ENCODE measurements at regions not wholly inside any gene's neighbourhood (a gene's known extent, or its start where the extent isn't known, plus 50 kb on each side); places are given as distances from the start of the nearest gene placed in this dataset.

- Histone ChIP-seq H3K27me3 (ENCODE audit: low read length) (no peaks in the 10 kb centered on the region), H2AFZ (ENCODE audit: low read depth, low read length, severe bottlenecking) (no peak overlapping the region), H3K4me3 (ENCODE audit: insufficient read depth, low read length, poor library complexity, severe bottlenecking) (no peak overlapping the region), H3K9me3 (ENCODE audit: insufficient read depth, low read length) (no peaks in the 10 kb centered on the region), H3K36me3 (ENCODE audit: low read length) (no peaks in the 10 kb centered on the region), H3F3A (ENCODE audit: insufficient read depth) (no peaks in the 10 kb centered on the region), H3K27ac (ENCODE audit: low read depth, low read length) (no peak overlapping the region), H3K4me2 (ENCODE audit: low read depth, low read length, poor library complexity, severe bottlenecking) (no peak overlapping the region), H4K20me1 (ENCODE audit: low read depth, low read length) (no peaks in the 10 kb centered on the region), H3K79me2 (ENCODE audit: insufficient read depth, low read length) (no peaks in the 10 kb centered on the region), H3K9ac (ENCODE audit: low read length) (no peak overlapping the region), H3K9me2 (replicated peaks; ENCODE audit: insufficient read depth, low read length) (no peaks in the 10 kb centered on the region)
- TF ChIP-seq EZH2phosphoT487 (conservative IDR thresholded peaks at IDR 0.05; ENCODE audit: low read length) (no peak), CTCF (IDR thresholded peaks at IDR 0.05; ENCODE audit: insufficient read depth, low read length, poor library complexity, severe bottlenecking) (no peak)
These were observed 149.8 kb downstream of the MACIR start for GRCh38 chr5:103408408-103408807.

GRCh38 chr5:103407402-103407801 is 148.8 kb downstream of the MACIR start:
- no peaks in the 10 kb centered on the region for H3F3A ChIP-seq (ENCODE audit: insufficient read depth)
- H3K27ac ChIP-seq (ENCODE audit: low read depth, low read length), result no peak overlapping the region
- no peaks in the 10 kb centered on the region for H3K27me3 ChIP-seq (ENCODE audit: low read length)
- no peak overlapping the region for H3K4me3 ChIP-seq (ENCODE audit: insufficient read depth, low read length, poor library complexity, severe bottlenecking)
- TF ChIP-seq CTCF (IDR thresholded peaks at IDR 0.05; ENCODE audit: insufficient read depth, low read length, poor library complexity, severe bottlenecking) (no peak), EZH2phosphoT487 (conservative IDR thresholded peaks at IDR 0.05; ENCODE audit: low read length) (no peak)
- no peaks in the 10 kb centered on the region for H3K9me3 ChIP-seq (ENCODE audit: insufficient read depth, low read length)
- H3K4me2 ChIP-seq (ENCODE audit: low read depth, low read length, poor library complexity, severe bottlenecking), result no peak overlapping the region
- H4K20me1 ChIP-seq (ENCODE audit: low read depth, low read length), result no peaks in the 10 kb centered on the region
- H3K9ac ChIP-seq (ENCODE audit: low read length), result no peak overlapping the region
- no peaks in the 10 kb centered on the region for H3K36me3 ChIP-seq (ENCODE audit: low read length)
- no peaks in the 10 kb centered on the region for H3K79me2 ChIP-seq (ENCODE audit: insufficient read depth, low read length)
- H2AFZ ChIP-seq (ENCODE audit: low read depth, low read length, severe bottlenecking), result no peak overlapping the region
- no peaks in the 10 kb centered on the region for H3K9me2 ChIP-seq (replicated peaks; ENCODE audit: insufficient read depth, low read length)

GRCh38 chr5:103404483-103404882 is 145.9 kb downstream of the MACIR start:
- H3K4me2 ChIP-seq (ENCODE audit: low read depth, low read length, poor library complexity, severe bottlenecking), result no peak overlapping the region
- H2AFZ ChIP-seq (ENCODE audit: low read depth, low read length, severe bottlenecking), result no peak overlapping the region
- H3K36me3 ChIP-seq (ENCODE audit: low read length), result no peaks in the 10 kb centered on the region
- H3K4me3 ChIP-seq (ENCODE audit: insufficient read depth, low read length, poor library complexity, severe bottlenecking), result no peak overlapping the region
- TF ChIP-seq EZH2phosphoT487 (conservative IDR thresholded peaks at IDR 0.05; ENCODE audit: low read length) (no peak), CTCF (IDR thresholded peaks at IDR 0.05; ENCODE audit: insufficient read depth, low read length, poor library complexity, severe bottlenecking) (no peak)
- no peaks in the 10 kb centered on the region for H4K20me1 ChIP-seq (ENCODE audit: low read depth, low read length)
- no peaks in the 10 kb centered on the region for H3K79me2 ChIP-seq (ENCODE audit: insufficient read depth, low read length)
- H3K27me3 ChIP-seq (ENCODE audit: low read length), result no peaks in the 10 kb centered on the region
- no peaks in the 10 kb centered on the region for H3F3A ChIP-seq (ENCODE audit: insufficient read depth)
- no peaks in the 10 kb centered on the region for H3K9me2 ChIP-seq (replicated peaks; ENCODE audit: insufficient read depth, low read length)
- no peak overlapping the region for H3K9ac ChIP-seq (ENCODE audit: low read length)
- H3K9me3 ChIP-seq (ENCODE audit: insufficient read depth, low read length), result no peaks in the 10 kb centered on the region
- H3K27ac ChIP-seq (ENCODE audit: low read depth, low read length), result no peak overlapping the region

Measured in SU-DHL-6 (cell line).